ENCODE measurements at regions not wholly inside any gene's neighbourhood (a gene's known extent, or its start where the extent isn't known, plus 50 kb on each side); places are given as distances from the start of the nearest gene placed in this dataset.

DNA sequence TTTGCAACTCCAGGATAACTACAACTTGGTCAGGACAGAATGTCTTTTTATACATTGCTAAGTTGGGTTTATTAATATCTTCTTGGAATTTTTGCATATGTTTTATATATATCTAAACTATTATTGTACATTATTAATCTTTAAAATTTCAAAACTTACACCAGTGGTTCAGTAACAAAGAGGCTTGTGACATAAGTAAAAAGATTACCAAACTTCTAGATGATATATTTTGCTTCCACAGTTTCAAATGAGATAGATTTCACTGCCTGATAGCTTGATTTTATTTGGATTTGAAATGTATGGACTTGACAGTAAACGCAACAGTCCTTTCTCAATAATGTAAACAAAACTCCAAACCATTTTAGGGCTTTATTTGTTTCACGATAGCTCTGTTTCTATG, 701.2 kb upstream of the IGFBP3 start:
- TF ChIP-seq, protein P1, sequence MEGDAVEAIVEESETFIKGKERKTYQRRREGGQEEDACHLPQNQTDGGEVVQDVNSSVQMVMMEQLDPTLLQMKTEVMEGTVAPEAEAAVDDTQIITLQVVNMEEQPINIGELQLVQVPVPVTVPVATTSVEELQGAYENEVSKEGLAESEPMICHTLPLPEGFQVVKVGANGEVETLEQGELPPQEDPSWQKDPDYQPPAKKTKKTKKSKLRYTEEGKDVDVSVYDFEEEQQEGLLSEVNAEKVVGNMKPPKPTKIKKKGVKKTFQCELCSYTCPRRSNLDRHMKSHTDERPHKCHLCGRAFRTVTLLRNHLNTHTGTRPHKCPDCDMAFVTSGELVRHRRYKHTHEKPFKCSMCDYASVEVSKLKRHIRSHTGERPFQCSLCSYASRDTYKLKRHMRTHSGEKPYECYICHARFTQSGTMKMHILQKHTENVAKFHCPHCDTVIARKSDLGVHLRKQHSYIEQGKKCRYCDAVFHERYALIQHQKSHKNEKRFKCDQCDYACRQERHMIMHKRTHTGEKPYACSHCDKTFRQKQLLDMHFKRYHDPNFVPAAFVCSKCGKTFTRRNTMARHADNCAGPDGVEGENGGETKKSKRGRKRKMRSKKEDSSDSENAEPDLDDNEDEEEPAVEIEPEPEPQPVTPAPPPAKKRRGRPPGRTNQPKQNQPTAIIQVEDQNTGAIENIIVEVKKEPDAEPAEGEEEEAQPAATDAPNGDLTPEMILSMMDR (IDR thresholded peaks at IDR 0.05) = no peak
- no peak for TF ChIP-seq POLR2A (IDR thresholded peaks at IDR 0.05)
